SU-DHL-6 (cell line): ENCODE measurements at regions not wholly inside any gene's neighbourhood (a gene's known extent, or its start where the extent isn't known, plus 50 kb on each side); places are given as distances from the start of the nearest gene placed in this dataset.

Experiments used
- H2AFZ ChIP-seq: fragments of 200-600 bp; sonication (generic); 2 replicates; pipeline ENCODE4 v1.6.1; 2014; ENCODE audit warnings: low read depth, mild to moderate bottlenecking, moderate library complexity, mixed read lengths, antibody characterized with exemption, low read length; ENCODE audit not compliant: severe bottlenecking
- H3F3A ChIP-seq: fragments of 200-600 bp; shearing (Covaris generic); 2 replicates; pipeline ENCODE4 v1.6.0; 2016; ENCODE audit warnings: antibody characterized with exemption, mild to moderate bottlenecking; ENCODE audit not compliant: insufficient read depth
- H3K27ac ChIP-seq: fragments of 200-600 bp; sonication (generic); 2 replicates; pipeline ENCODE4 v1.5.1; 2016; ENCODE audit warnings: low read depth, mild to moderate bottlenecking, low read length, moderate library complexity, mixed read lengths
- H3K27me3 ChIP-seq: fragments of 200-600 bp; sonication (generic), shearing (Covaris generic); 2 replicates; pipeline ENCODE4 v1.6.0; 2014; ENCODE audit warnings: mild to moderate bottlenecking, low read length
- H3K36me3 ChIP-seq: fragments of 200-600 bp; sonication (generic); 2 replicates; pipeline ENCODE4 v1.6.1; 2014; ENCODE audit warnings: mild to moderate bottlenecking, low read length, mixed read lengths
- H3K4me2 ChIP-seq: fragments of 300-600, 200-600 bp; shearing (Covaris generic), sonication (generic); 2 replicates; pipeline ENCODE4 v1.6.0; 2014; ENCODE audit warnings: low read length, low read depth, mild to moderate bottlenecking; ENCODE audit not compliant: poor library complexity, severe bottlenecking
- H3K4me3 ChIP-seq: fragments of 200-600 bp; sonication (generic); 2 replicates; pipeline ENCODE4 v1.5.1; 2014; ENCODE audit warnings: antibody characterized with exemption, low read length, mild to moderate bottlenecking, mixed read lengths; ENCODE audit not compliant: insufficient read depth, poor library complexity, severe bottlenecking
- H3K79me2 ChIP-seq: fragments of 200-600 bp; sonication (generic); 2 replicates; pipeline ENCODE4 v1.6.1; 2014; ENCODE audit warnings: mild to moderate bottlenecking, low read length, moderate library complexity; ENCODE audit not compliant: insufficient read depth
- H3K9ac ChIP-seq: fragments of 200-600 bp; sonication (generic); 2 replicates; pipeline ENCODE4 v1.7.0; 2014; ENCODE audit warnings: mild to moderate bottlenecking, low read length
- H3K9me2 ChIP-seq: fragments of 200-600 bp; sonication (generic); replicated peaks from 2 replicates; pipeline ENCODE4 v1.6.1; 2014; ENCODE audit warnings: low read length; ENCODE audit not compliant: insufficient read depth
- H3K9me3 ChIP-seq: fragments of 200-600 bp; sonication (generic); 2 replicates; pipeline ENCODE4 v1.6.1; 2014; ENCODE audit warnings: low read length, mixed read lengths; ENCODE audit not compliant: insufficient read depth
- H4K20me1 ChIP-seq: fragments of 200-600 bp; sonication (generic); 2 replicates; pipeline ENCODE4 v1.6.1; 2014; ENCODE audit warnings: low read depth, mild to moderate bottlenecking, antibody characterized with exemption, low read length, moderate library complexity, mixed read lengths
- EZH2phosphoT487 ChIP-seq: fragments of 200-600 bp; sonication (generic), shearing (Covaris generic); conservative IDR thresholded peaks from 2 replicates; pipeline ENCODE4 v1.6.1; 2018; ENCODE audit warnings: mild to moderate bottlenecking, antibody characterized with exemption, low read length, moderate library complexity, mixed read lengths
- TF ChIP-seq, protein P1 (sequence below): fragments of 200-600 bp; sonication (generic); IDR thresholded peaks from one replicate; pipeline ENCODE4 v1.5.1; 2017; ENCODE audit warnings: antibody characterized with exemption, mild to moderate bottlenecking, low read length, moderate library complexity; ENCODE audit not compliant: insufficient read depth, poor library complexity, severe bottlenecking

DNA sequence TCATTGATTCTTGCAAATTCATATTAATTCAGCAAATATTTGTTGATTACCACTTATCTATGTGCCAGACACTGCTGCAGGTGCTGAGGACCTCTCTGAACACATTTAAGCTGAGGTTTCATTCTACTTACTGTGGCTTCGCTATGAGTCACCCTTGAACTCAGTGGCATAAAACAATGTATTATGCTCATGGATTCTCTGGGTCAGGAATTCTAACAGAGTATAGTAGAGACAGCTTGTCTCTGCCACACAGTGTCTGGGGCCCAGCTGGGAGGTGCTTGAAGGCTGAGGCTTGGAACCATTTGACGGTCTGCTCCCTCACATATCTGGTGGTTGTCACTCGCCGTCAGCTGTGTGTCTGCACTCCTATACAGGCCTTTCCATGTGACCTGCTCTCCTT lies 124.3 kb upstream of the NR3C1 start:
- TF ChIP-seq, protein P1, sequence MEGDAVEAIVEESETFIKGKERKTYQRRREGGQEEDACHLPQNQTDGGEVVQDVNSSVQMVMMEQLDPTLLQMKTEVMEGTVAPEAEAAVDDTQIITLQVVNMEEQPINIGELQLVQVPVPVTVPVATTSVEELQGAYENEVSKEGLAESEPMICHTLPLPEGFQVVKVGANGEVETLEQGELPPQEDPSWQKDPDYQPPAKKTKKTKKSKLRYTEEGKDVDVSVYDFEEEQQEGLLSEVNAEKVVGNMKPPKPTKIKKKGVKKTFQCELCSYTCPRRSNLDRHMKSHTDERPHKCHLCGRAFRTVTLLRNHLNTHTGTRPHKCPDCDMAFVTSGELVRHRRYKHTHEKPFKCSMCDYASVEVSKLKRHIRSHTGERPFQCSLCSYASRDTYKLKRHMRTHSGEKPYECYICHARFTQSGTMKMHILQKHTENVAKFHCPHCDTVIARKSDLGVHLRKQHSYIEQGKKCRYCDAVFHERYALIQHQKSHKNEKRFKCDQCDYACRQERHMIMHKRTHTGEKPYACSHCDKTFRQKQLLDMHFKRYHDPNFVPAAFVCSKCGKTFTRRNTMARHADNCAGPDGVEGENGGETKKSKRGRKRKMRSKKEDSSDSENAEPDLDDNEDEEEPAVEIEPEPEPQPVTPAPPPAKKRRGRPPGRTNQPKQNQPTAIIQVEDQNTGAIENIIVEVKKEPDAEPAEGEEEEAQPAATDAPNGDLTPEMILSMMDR: no peak
- no peak for TF ChIP-seq EZH2phosphoT487
- Histone ChIP-seq H3F3A (no peaks in the 10 kb centered on the region), H2AFZ (no peak overlapping the region), H3K27me3 (no peaks in the 10 kb centered on the region), H3K9ac (no peak overlapping the region), H3K4me3 (no peak overlapping the region), H4K20me1 (no peaks in the 10 kb centered on the region), H3K9me3 (no peaks in the 10 kb centered on the region), H3K4me2 (no peak overlapping the region), H3K79me2 (no peaks in the 10 kb centered on the region), H3K36me3 (no peaks in the 10 kb centered on the region), H3K9me2 (no peaks in the 10 kb centered on the region), H3K27ac (no peak overlapping the region)

DNA sequence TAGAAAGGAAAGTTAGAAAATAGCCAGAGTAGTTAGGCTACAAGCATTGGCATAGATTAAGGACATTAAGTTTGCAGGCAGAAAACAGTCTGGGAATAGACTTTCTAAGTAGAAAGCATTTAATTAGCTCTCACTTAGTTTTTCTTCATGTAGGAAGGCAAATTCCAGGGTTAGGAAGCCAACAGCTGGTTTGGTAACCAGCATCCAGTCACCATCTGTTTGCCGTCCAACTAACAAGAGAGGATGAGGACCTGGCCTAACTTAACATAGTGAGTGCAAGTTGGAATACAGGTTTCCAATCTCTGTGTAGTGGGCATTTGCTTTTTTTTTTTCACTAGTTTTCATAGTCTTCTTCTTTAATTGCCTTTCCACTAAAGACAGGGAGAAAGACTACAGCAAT lies 121.7 kb upstream of the NR3C1 start:
- no peaks in the 10 kb centered on the region for H3K9me2 ChIP-seq
- no peak for TF ChIP-seq EZH2phosphoT487
- TF ChIP-seq, protein P1: no peak
- no peaks in the 10 kb centered on the region for H3K36me3 ChIP-seq
- no peaks in the 10 kb centered on the region for H3K27me3 ChIP-seq
- no peak overlapping the region for H3K27ac ChIP-seq
- H3K4me2 ChIP-seq: no peak overlapping the region
- H3K9me3 ChIP-seq: no peaks in the 10 kb centered on the region
- no peak overlapping the region for H3K9ac ChIP-seq
- H3K79me2 ChIP-seq: no peaks in the 10 kb centered on the region
- H3F3A ChIP-seq: no peaks in the 10 kb centered on the region
- no peak overlapping the region for H2AFZ ChIP-seq
- H3K4me3 ChIP-seq: no peak overlapping the region
- H4K20me1 ChIP-seq: no peaks in the 10 kb centered on the region

DNA sequence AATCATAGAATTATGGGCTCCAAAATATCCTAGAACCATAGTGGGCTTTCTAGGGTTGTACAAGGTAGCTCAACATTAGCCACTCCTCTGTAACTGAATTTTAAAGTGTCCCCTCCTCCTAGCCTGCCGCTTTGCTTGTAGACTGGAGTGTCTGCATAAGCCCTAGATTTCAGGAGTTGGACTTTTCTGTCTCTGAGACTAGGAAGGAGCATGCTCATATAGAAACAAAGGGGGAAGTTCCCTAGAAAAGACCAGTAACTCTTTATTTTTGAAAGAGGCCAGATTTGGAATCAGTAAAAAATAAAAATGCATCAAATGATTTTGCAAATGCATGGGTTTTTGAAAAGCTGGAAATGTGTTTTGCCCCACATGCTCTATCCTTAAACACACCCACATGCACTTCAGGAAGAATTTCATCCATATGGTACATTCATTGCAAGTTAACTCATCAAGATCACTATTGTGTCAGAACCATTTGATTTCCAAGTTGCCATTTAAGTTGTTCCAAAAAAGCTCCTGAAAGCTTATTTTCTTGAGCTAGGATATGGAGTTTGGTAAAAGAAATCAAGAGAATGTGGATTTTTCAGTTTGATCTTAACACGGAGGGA lies 121.0 kb upstream of the NR3C1 start:
- Histone ChIP-seq H4K20me1 (no peaks in the 10 kb centered on the region), H3K36me3 (no peaks in the 10 kb centered on the region), H3K9ac (no peak overlapping the region), H3K27me3 (no peaks in the 10 kb centered on the region), H3K4me3 (no peak overlapping the region), H2AFZ (no peak overlapping the region), H3K27ac (no peak overlapping the region), H3K9me3 (no peaks in the 10 kb centered on the region), H3K9me2 (no peaks in the 10 kb centered on the region), H3K4me2 (no peak overlapping the region), H3K79me2 (no peaks in the 10 kb centered on the region), H3F3A (no peaks in the 10 kb centered on the region)
- no peak for TF ChIP-seq EZH2phosphoT487
- TF ChIP-seq, protein P1: no peak
